Activated CD4-positive, alpha-beta T cell treated with anti-CD3 and anti-CD28 coated beads, Interleukin-2, amount 10 ng/mL, durations not matched to agents 7 days and 5 days (primary cell): ENCODE measurements at regions not wholly inside any gene's neighbourhood (a gene's known extent, or its start where the extent isn't known, plus 50 kb on each side); places are given as distances from the start of the nearest gene placed in this dataset.

ENCODE experiments used
- CTCF ChIA-PET: fragments of 350-600 bp; sonication (Branson Sonifier 250); formaldehyde crosslinking; loops from one replicate; lab custom pipeline; 2021; ENCODE audit warnings: antibody characterized with exemption; lab: Charles Lee
- POLR2A ChIA-PET: fragments of 350-600 bp; sonication (Branson Sonifier 250); formaldehyde crosslinking; loops from one replicate; lab custom pipeline; 2021; ENCODE audit warnings: antibody characterized with exemption; lab: Charles Lee
- DNase-seq: peaks from one replicate; pipeline ENCODE4 v3.0.0-alpha.2; 2020
- H3K27ac Mint-ChIP-seq: one replicate; pipeline ENCODE4 v1.8.0; 2021; ENCODE audit warnings: mild to moderate bottlenecking, moderate library complexity, mixed read lengths
- H3K27me3 Mint-ChIP-seq: one replicate; pipeline ENCODE4 v1.8.0; 2021; ENCODE audit warnings: mixed read lengths
- H3K36me3 Mint-ChIP-seq: one replicate; pipeline ENCODE4 v1.8.0; 2021; ENCODE audit warnings: low read depth, mixed read lengths
- H3K4me1 Mint-ChIP-seq: one replicate; pipeline ENCODE4 v1.8.0; 2021; ENCODE audit warnings: mixed read lengths
- H3K4me3 Mint-ChIP-seq: one replicate; pipeline ENCODE4 v1.8.0; 2021; ENCODE audit warnings: mild to moderate bottlenecking, moderate library complexity, mixed read lengths
- H3K9me3 Mint-ChIP-seq: one replicate; pipeline ENCODE4 v1.8.0; 2021; ENCODE audit warnings: mixed read lengths

DNA sequence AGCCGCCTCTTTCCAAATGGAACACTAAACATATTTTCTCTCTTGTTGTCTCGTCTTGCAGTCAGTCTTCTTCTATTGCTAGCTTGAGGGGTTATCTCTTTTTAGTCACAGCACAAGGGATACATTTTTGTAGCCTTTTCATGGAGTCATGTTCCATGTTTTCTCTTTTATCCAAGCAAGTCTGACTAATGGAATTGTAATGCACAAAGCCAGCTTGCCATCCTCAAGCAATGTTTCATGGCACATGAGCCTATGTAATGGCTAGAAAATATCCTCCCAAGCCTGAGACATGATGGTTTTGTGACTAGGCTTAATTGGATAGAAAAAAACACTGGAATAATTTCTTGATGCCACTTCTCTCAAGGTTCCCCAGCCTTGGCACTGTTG, 414.6 kb upstream of the GOT2 start:
- DNase-seq: no peak
- ChIA-PET CTCF (no interaction called here), POLR2A (no interaction called here)
- H3K4me3 Mint-ChIP-seq: no peak overlapping the region
- H3K4me1 Mint-ChIP-seq: no peaks in the 10 kb centered on the region
- H3K27ac Mint-ChIP-seq: no peak overlapping the region
- H3K27me3 Mint-ChIP-seq: no peaks in the 10 kb centered on the region
- H3K36me3 Mint-ChIP-seq: no peaks in the 10 kb centered on the region
- no peaks in the 10 kb centered on the region for H3K9me3 Mint-ChIP-seq

DNA sequence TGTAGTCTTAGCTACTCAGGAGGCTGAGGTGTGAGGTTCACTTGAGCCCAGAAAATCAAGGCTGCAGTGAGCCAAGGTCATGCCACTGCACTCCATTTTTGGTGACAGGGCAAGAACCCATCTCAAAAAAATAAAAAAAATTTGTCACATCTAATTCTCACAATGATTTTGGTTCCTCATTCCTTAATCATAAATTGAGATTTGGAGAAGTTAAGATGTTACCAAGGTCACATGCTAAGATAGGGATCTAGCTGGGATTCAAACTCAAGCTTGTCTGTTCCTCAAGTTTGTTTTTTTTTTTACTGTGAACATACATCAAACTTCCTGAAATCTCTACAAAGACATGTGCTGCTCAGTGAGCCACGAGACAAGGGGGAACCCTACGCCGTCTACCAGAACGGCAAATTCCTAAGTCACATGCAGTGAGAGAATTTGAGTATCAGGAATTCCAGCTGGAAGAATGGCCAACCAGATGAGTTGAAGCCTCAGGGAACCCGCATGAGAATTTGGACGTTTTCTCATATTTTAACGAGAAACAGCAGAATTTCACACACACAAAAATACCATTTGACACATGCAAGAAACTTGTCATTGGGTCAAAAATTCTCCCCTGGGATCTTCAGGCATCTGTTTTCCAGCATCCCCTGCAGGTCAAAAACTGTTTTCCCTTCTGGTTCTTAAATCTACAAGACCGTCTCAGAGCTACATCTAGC, 414.1 kb upstream of the GOT2 start:
- ChIA-PET CTCF (interaction anchor here (0.6 kb wide), 1 partner anchor 45 kb away, joined by 4 read pairs; no protein-coding TSS in a partner anchor), POLR2A (no interaction called here)
- no peak for DNase-seq
- Mint-ChIP-seq H3K4me1 (no peaks in the 10 kb centered on the region), H3K9me3 (no peaks in the 10 kb centered on the region), H3K4me3 (no peak overlapping the region), H3K27me3 (no peaks in the 10 kb centered on the region), H3K27ac (no peak overlapping the region), H3K36me3 (no peaks in the 10 kb centered on the region)

GRCh38 chr16:59146140-59146539, 412.0 kb upstream of the GOT2 start:
- Mint-ChIP-seq H3K9me3 (no peaks in the 10 kb centered on the region), H3K27me3 (no peaks in the 10 kb centered on the region), H3K27ac (no peak overlapping the region), H3K36me3 (no peaks in the 10 kb centered on the region), H3K4me1 (no peaks in the 10 kb centered on the region), H3K4me3 (no peak overlapping the region)
- no peak for DNase-seq
- POLR2A ChIA-PET: interaction anchor here (0.6 kb wide), 1 partner anchor 23 kb away, joined by 4 read pairs; no protein-coding TSS in a partner anchor
- CTCF ChIA-PET: no interaction called here

DNA sequence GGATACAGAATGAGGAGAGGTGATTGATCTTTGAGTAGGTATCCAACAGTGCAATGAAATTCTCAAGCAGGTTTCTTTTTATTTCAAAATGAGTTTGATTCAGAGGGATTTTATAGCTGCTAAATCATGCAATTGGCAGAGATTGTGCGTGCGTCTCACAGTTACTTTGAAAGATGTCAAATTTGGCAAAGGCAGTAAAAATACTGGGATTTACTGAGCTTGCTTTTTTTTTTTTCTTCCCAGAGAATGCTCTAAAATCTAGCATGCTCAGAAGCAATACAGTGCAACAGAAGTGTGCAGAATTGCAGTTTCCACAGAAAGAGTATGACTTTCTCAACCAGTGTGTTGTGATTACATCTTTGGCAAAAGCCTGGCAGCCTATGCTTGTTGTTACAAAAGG, 410.7 kb upstream of the GOT2 start:
- Mint-ChIP-seq H3K9me3 (no peaks in the 10 kb centered on the region), H3K4me3 (no peak overlapping the region), H3K4me1 (no peaks in the 10 kb centered on the region), H3K27me3 (no peaks in the 10 kb centered on the region), H3K27ac (no peak overlapping the region), H3K36me3 (no peaks in the 10 kb centered on the region)
- ChIA-PET CTCF (no interaction called here), POLR2A (no interaction called here)
- DNase-seq: no peak

DNA sequence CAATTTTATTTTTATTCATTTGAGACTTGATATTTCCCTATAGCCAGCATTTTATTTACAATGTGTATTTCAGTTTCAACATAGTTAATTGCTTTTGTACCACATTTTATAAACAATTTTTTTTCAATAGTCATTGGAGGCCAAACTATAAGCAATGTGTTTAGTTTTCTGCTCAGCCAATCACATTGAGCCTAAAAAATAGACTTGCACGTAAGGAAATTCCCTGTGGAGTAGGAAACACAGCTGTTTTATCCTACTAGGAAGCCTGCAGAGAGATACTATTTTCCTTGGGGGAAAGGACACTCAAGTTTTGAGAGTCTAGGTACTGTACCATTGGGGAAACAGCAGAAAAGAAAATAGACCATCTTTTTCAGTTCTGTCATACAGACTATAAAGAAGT, 410.2 kb upstream of the GOT2 start:
- no peaks in the 10 kb centered on the region for H3K36me3 Mint-ChIP-seq
- no peak overlapping the region for H3K4me3 Mint-ChIP-seq
- H3K9me3 Mint-ChIP-seq: no peaks in the 10 kb centered on the region
- H3K27me3 Mint-ChIP-seq: no peaks in the 10 kb centered on the region
- H3K27ac Mint-ChIP-seq: no peak overlapping the region
- ChIA-PET CTCF (no interaction called here), POLR2A (no interaction called here)
- H3K4me1 Mint-ChIP-seq: no peaks in the 10 kb centered on the region
- DNase-seq: no peak

- no peaks in the 10 kb centered on the region for H3K36me3 Mint-ChIP-seq
- DNase-seq: no peak
- H3K27me3 Mint-ChIP-seq: no peaks in the 10 kb centered on the region
- no peaks in the 10 kb centered on the region for H3K9me3 Mint-ChIP-seq
- ChIA-PET POLR2A (no interaction called here), CTCF (no interaction called here)
- no peak overlapping the region for H3K27ac Mint-ChIP-seq
- no peak overlapping the region for H3K4me3 Mint-ChIP-seq
- H3K4me1 Mint-ChIP-seq: no peaks in the 10 kb centered on the region
Observed at GRCh38 chr16:59126486-59126885, 392.4 kb upstream of the GOT2 start.

DNA sequence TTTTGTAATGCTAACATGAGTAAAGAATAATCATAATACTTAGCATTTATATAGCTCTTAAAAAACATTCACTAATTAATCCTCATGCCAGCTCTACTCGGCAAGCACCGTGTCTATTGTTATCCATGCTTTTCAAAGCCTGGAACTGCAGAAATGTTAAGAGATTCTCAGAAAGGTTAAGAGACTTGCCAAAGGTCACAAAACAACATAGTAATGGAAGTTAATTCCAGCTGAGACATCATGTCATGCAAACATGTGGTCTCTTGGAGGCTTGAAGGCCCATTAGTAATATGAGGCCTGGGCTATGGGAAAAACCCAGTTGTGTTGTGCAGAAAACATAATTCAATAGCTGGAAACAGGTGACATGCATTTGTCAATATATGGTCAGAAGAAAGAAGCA, 389.9 kb upstream of the GOT2 start:
- no peaks in the 10 kb centered on the region for H3K27me3 Mint-ChIP-seq
- H3K9me3 Mint-ChIP-seq: no peaks in the 10 kb centered on the region
- H3K36me3 Mint-ChIP-seq: no peaks in the 10 kb centered on the region
- DNase-seq: no peak
- ChIA-PET POLR2A (no interaction called here), CTCF (interaction anchor here (0.7 kb wide), 1 partner anchor 33 kb away, joined by 6 read pairs; no protein-coding TSS in a partner anchor)
- H3K27ac Mint-ChIP-seq: no peak overlapping the region
- no peaks in the 10 kb centered on the region for H3K4me1 Mint-ChIP-seq
- no peak overlapping the region for H3K4me3 Mint-ChIP-seq

DNA sequence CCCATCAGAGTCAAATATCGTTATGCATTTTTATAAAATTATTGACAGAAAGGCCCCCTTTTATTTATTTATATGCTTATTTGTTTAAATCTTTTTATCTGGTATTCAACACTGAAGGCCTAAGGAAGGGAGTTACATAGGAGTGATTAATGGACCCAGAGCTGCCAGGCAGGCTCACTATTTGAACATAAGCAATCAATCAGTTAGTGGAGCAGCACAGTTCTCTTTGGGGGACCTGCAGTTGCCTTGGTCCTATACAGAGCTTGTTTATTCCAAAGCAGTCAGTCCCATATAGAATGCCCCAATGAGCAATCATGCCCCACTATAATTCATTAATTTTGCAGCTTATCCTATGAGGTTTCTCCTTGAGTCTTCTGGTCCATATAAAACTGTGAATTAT, 389.4 kb upstream of the GOT2 start:
- CTCF ChIA-PET: no interaction called here
- POLR2A ChIA-PET: interaction anchor here (0.6 kb wide), 1 partner anchor 22 kb away, joined by 4 read pairs; no protein-coding TSS in a partner anchor
- H3K4me3 Mint-ChIP-seq: no peak overlapping the region

DNA sequence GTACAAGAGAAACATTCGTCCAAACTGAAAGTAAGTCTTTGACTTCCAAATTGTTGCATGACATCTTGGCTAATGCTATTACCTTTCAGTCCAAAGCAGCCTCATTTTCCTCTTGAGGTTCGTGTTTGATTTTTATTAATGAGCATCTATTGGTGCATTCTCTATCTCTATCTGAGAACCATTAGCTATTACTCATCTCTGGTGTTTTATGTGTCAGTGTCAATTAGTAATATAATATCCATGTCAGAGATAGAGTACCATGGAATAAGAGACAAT, 388.1 kb upstream of the GOT2 start:
- no peak overlapping the region for H3K4me3 Mint-ChIP-seq
- H3K4me1 Mint-ChIP-seq: no peaks in the 10 kb centered on the region
- CTCF ChIA-PET: no interaction called here

More for the DNA sequence above, 389.4 kb upstream of the GOT2 start:
- Mint-ChIP-seq H3K36me3 (no peaks in the 10 kb centered on the region), H3K27ac (no peak overlapping the region), H3K27me3 (no peaks in the 10 kb centered on the region), H3K9me3 (no peaks in the 10 kb centered on the region), H3K4me1 (no peaks in the 10 kb centered on the region)
- DNase-seq: no peak

DNA sequence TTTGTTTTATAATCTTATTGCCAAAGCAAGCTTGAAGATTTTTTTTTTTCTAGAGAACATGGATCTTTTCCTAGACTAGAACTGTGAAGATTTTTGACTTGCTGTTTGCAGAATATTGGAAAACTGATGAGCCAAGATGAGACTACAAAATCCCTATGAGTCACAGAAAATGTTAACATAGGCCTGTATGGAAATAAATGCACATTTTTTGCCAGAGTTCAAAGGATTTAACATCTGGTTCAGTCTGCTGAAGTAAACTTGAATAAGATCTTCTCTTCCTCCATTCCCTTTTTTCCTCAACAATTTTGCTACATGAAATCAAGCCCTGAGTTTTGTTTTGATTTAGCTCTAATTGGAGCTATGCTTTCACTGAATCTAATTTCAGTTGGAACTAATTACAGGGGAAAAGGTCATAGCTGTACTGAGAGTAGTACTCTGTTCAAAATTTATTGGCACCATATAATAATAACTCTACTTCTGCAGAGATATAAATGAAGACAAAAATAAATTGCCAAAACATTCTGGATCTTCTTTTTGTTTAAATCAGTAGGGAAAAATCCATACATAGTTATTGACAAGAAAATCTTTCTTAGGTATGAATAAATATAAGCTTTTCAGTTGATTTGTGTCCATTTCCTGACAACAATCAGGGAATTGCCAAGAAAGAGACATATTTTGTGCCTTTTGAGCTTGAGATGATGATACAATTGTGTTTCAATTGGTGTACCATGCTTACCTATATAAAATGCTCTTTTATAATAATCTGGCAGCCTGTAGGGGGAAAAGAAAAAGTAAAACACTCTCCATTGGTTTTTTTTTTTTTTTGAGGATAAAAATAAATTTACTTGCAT, 387.5 kb upstream of the GOT2 start:
- no peak overlapping the region for H3K4me3 Mint-ChIP-seq
- H3K4me1 Mint-ChIP-seq: no peaks in the 10 kb centered on the region
- ChIA-PET POLR2A (no interaction called here), CTCF (no interaction called here)
- H3K27ac Mint-ChIP-seq: no peak overlapping the region
- H3K36me3 Mint-ChIP-seq: no peaks in the 10 kb centered on the region
- H3K9me3 Mint-ChIP-seq: no peaks in the 10 kb centered on the region
- H3K27me3 Mint-ChIP-seq: no peaks in the 10 kb centered on the region
- DNase-seq: no peak

More for the DNA sequence above, 388.1 kb upstream of the GOT2 start:
- Mint-ChIP-seq H3K36me3 (no peaks in the 10 kb centered on the region), H3K27me3 (no peaks in the 10 kb centered on the region), H3K27ac (no peak overlapping the region), H3K9me3 (no peaks in the 10 kb centered on the region)
- POLR2A ChIA-PET: no interaction called here
- DNase-seq: no peak

DNA sequence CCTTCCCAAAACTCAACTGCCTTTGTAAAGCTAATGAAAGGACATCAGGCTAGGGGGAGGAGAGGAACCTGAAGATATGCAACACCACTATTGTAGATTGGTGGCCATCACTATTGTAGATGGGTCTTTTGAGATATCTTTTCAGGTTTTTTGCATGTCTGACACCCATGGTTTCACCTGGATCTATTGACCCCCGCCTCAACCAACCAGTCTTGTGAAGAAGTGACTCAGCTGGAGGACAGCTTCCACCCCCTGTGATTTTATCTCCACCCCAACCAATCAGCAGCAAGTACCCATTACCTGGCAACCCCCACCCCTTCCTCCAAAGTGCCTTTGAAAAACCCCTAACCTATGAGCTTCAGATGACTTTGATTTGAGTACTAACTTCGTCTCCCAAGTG, 382.6 kb upstream of the GOT2 start:
- no peaks in the 10 kb centered on the region for H3K36me3 Mint-ChIP-seq
- no peak for DNase-seq
- H3K27me3 Mint-ChIP-seq: no peaks in the 10 kb centered on the region
- H3K4me1 Mint-ChIP-seq: no peaks in the 10 kb centered on the region
- ChIA-PET CTCF (no interaction called here), POLR2A (no interaction called here)
- no peaks in the 10 kb centered on the region for H3K9me3 Mint-ChIP-seq
- no peak overlapping the region for H3K27ac Mint-ChIP-seq
- no peak overlapping the region for H3K4me3 Mint-ChIP-seq

DNA sequence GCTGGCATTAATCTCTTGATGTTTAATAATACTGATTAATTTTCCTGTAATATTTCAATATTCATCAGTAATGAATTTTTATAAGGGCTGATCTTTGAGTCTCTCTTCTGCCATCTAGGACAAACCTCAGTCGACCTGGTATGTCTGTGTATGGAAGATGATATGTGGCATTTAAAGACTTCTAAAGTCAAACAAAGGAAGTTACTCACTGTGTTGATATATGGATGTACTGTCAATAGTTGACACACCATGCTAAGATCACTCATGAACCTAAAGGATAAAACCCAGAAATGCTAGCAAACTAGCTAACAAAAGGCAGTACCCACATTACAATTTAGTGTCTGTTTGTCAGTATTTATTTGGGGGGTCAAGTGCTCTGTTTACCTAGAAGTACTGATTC, 380.7 kb upstream of the GOT2 start:
- DNase-seq: no peak
- Mint-ChIP-seq H3K9me3 (no peaks in the 10 kb centered on the region), H3K4me1 (no peaks in the 10 kb centered on the region), H3K27ac (no peak overlapping the region), H3K4me3 (no peak overlapping the region), H3K27me3 (no peaks in the 10 kb centered on the region), H3K36me3 (no peaks in the 10 kb centered on the region)
- CTCF ChIA-PET: no interaction called here
- POLR2A ChIA-PET: no interaction called here

GRCh38 chr16:59113004-59113670, 379.0 kb upstream of the GOT2 start:
- ChIA-PET CTCF (no interaction called here), POLR2A (no interaction called here)
- Mint-ChIP-seq H3K27ac (no peak overlapping the region), H3K36me3 (no peaks in the 10 kb centered on the region), H3K4me3 (no peak overlapping the region), H3K9me3 (no peaks in the 10 kb centered on the region), H3K27me3 (no peaks in the 10 kb centered on the region), H3K4me1 (no peaks in the 10 kb centered on the region)
- no peak for DNase-seq
